DMS53 (cell line): ENCODE measurements at regions not wholly inside any gene's neighbourhood (a gene's known extent, or its start where the extent isn't known, plus 50 kb on each side); places are given as distances from the start of the nearest gene placed in this dataset.
"Not testable (repeated sequence)": the region's sequence is repeated elsewhere in the genome, so short reads cannot be mapped to it uniquely, and the experiment has no call there.

Experiments used
- DNase-seq: peaks from one replicate; lab custom pipeline; 2025; lab: John Stamatoyannopoulos, UW

DNA sequence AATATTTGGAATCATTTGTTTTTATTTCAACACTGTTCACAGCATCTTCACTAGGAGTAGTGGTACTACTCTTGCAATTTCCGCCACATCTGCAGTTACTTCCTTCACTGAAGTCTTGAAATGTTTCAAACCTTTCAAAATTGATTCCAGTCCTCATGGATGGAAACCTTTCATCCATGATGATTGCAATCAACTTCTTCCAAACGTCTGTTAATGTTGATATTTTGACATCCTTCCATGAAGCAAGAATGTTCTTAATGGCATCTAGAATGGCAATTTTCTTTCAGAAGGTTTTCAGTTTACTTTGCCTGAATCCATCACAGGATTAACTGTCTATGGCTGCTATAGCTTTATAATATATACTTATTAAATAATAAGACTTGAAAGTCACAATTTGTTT, 736.8 kb upstream of the CA10 start:
- DNase-seq: no peak

DNA sequence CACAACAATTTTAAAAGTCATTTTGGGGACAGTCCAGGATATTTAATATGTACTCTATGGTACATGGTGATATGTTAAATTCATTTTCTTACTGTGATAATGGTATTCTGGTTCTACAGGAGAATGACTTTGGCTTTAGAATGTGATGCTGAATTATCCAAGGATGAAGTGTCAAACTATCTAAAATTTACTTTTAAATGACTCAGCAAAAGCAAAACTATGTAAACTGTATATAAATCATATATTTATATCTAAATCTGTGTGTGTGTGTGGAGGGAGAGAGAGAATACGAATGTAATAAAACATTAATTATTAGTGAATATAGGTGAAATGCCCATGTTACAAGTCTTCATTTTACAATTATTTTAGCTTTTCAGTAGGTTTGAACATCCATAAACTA, 733.8 kb upstream of the CA10 start:
- DNase-seq: no peak

DNA sequence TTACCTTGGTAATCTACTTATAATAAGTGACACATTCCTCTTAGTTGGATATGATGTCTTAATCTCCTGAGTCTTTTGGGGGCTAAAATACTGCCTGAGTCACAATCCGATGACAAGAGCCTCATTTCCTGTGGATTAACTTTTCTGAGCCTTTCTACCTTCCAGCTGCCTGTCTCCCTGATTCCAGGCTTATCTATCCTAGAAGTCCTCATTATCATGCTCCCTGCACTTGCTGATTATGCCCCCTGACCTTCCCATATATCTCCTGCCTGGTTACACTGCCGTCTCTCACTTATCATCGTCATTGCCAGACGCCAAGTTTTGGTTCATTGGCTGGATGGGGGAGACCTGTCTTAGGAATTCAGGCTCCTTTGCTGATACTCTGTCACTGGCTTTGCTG, 727.4 kb upstream of the CA10 start:
- no peak for DNase-seq

DNA sequence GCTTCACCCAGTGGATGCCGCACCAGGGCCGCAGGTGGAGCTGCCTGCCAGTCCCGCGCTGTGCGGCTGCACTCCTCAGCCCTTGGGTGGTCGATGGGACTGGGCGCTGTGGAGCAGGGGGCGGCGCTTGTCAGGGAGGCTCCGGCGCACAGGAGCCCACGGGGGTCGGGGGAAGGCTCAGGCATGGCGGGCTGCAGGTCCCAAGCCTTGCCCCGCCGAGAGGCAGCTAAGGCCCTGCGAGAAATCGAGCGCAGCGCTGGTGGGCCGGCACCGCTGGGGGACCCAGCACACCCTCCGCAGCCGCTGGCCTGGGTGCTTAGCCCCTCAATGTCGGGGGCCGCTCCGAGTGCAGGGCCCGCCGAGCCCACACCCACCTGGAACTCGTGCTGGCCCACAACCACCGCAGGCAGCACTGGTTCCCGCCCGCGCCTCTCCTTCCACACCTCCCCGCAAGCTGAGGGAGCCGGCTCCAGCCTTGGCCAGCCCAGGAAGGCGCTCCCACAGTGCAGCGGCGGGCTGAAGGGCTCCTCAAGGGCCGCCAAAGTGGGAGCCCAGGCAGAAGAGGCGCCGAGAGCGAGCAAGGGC, 725.5 kb upstream of the CA10 start:
- DNase-seq: not testable (repeated sequence)

DNA sequence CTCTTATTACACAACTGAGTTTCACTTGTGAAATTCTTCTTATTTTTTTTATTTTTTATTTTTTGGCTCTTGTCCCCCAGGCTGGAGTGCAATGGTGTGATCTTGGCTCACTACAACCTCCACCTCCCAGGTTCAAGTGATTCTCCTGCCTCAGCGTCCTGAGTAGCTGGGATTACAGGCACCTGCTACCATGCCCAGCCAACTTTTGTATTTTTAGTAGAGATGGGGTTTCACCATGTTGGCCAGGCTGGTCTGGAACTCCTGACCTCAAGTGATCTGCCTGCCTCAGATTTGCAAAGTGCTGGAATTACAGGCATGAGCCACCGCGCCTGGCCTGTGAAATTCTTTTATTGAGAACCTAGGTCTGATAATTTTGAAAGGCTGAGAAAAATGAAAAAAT, 688.3 kb upstream of the CA10 start:
- not testable (repeated sequence) for DNase-seq

DNA sequence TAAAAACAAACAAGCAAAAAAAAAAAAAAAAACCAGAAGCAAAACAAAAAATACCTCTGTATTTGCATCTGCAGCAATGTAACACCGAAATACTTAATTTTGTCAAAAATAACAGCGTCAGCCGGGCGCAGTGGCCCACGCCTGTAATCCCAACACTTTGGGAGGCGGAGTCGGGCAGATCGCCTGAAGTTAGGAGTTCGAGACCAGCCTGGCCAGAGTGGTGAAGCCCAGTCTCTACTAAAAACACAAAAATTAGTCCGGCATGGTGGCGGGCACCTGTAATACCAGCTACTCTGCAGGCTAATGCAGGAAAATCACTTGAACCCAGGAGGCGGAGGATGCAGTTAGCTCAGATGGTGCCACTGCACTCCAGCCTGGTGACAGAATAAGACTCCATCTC, 683.5 kb upstream of the CA10 start:
- no peak for DNase-seq

DNA sequence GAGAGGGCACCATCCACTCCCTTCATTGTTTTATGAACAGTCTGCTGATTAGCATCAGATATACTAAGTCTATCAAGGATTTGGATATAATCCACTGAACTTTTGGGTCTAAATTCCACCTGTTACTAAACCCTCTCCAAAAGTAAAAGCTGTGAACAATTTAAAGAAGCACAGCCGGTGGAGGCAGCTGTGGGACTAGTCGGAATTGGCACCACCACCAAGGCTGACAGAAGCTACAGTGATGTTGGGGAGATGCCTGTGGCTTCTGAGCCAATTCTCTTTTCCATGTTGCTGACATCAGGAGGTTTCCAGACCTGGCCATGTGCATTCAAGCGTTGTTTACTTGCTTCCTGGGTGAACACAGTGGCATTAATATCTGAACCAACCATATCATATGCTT, 679.0 kb upstream of the CA10 start:
- DNase-seq: no peak

DNA sequence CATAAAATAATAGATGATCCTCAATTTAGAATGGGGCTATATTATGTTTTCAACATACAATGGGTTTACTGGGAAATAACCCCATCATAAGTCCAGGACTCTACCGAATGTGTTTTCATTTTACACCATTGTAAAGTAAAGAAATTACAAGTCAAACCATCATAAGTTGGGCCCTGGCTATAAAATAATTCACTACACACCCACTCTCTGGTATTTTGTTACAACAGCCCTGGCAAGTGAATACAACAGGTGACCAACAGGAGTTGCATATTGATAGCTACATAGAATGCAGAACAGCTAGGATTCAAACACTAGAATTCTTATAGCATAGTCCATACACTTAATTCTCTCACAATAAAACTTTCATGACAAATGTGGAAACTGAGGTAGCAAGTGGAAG, 673.0 kb upstream of the CA10 start:
- no peak for DNase-seq

DNA sequence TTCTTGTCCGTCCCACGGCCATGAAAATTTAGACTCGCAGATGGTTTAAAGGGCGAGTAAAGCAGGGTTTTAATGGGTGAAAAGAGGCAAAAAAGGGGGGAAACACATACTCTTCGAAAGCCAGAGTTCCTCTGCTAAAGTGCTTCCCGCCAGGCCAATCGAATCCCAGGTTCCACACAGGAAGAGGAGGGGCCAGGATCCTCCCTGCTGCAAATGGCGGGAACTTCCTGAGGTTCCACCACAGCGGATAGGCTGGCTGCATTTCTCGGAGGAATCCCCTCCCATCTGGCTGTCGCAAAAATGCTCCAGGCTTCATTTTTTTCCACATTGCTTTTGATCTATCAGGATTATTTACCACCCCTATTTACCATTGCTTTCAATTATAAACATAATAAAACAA, 670.1 kb upstream of the CA10 start:
- DNase-seq: no peak

DNA sequence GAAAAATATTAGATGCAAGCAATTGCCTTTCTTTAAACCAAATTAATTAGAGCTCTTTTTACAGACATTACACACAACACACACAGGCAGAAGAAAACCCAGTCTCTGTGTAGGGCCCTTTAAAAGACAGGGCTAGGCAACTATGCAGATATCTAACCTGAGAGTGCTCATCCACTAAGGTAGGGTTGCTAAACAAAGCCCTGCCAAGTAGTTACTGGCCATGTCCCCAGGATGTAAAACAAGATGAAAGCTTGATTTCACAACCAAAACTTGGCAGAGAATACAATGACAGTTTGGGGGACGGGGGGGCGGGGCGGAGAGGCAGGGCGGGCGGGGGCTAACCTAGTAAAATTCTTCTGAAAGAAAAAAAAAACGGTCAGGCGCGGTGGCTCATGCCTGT, 669.0 kb upstream of the CA10 start:
- DNase-seq: no peak

DNA sequence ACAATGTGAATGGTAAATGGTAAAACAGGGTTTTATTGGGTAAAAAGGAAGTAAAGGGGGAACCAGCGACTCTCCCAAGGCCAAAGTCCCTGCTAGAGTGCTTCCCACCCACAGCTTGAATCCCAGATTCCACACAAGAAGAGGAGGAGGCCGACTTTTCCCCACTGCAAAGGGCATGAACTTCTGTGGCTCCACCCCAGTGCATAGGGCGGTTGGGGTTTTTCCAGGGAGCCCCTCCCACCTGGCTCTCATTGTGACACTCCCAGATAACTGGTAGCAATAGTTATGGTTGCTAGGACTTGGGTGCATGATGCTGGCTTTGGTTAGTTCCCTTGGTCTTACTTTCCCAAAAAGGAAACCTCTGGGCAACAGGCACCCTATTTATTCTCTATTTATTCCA, 666.0 kb upstream of the CA10 start:
- DNase-seq: no peak

DNA sequence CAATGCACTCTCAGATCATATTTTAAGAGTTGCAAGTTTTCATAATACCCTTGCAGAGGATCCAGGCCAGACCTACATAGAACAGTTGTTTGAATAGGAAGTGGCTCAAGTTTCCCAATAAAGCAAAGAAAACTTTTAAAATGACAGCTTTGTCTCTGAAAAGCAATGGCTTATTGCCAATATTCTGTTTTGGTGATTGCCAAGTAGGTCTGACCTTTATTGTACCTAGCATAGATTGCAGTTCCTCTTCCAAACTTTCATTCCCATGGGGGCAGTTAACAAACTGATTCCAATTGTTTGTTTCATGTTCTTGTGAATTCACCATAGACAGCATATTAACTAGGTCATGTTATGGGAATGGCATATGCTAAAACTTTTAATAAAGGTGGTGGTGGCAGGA, 664.6 kb upstream of the CA10 start:
- DNase-seq: no peak

DNA sequence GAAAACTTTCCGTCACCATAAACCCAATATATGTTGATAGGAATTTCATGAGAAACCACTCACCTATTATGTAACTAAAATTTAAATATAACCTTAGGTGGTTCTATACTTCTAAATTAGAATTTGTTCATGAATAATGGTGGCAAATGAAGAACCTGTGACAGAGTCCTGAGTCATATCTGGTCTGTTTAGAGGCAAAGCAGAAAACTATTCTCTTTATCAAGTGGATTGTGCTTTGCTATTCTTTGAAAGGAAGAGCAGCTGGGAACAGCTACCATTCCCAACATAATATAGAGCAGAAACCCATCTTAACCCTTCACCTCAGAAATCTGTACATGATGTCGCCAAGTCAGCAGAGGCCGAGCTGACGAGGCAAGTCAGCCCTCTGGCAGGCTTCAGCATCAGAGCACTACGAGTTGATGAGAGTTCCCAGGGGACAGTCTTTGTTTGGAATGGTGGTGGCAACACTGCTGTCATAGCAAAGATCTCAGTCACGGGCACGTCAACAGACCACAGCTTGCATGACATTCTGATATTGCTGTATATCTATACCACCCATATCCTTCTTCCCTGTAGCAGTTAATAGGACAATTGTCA, 631.9 kb upstream of the CA10 start:
- no peak for DNase-seq

DNA sequence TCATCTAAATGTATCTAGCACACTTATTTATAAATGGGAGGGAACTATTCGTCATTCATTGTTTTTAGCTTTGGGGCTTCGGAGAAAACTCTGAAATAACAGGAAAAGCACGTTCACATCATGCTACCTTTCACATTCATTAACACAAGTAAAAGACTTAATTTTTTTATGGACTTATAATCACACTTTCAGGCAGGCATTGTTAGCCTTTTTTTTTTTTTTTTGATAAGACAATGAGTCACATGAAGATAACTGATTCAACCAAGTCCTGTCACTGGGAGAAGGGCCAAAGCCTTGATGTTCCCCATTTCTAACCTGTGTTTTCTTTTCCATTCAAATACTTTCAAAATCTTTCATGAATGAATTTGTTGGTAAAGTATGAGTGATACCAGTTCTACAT, 631.3 kb upstream of the CA10 start:
- no peak for DNase-seq

DNA sequence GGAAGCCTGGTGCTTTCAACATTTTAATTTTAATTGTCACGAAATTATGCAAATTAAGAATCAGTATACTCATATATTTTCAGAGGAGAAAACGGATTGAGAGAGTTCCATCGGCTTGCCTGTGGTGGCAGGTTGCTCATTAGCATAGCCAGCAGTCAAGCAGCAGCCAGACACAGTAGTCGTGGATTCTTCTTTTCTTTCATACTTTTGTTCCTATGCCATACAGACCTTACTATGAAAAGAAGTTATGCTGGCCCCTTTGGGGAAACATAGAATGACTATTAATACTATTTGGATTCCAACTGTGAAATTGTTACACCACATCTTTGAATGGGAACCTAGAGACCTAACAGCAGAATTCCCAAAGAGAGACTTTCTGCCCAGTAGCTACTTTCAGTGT, 617.7 kb upstream of the CA10 start:
- DNase-seq: no peak

DNA sequence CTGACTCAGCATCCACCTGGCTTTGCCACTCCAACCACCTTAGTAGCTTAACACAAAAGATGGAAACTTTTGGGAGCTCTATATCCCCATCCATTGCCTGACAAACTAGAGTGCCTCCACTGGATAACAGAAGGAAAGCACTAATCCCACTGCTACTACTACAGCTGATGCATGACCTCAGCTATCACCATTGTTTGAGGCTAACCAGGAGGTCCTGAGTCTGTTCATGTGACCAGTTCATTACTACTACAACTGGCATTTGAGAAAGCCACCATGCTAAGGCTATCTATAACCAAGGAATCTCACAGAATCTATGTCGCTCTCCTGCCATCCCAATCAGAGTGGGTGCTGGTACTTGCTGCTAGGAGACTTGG, 604.3 kb upstream of the CA10 start:
- no peak for DNase-seq

DNA sequence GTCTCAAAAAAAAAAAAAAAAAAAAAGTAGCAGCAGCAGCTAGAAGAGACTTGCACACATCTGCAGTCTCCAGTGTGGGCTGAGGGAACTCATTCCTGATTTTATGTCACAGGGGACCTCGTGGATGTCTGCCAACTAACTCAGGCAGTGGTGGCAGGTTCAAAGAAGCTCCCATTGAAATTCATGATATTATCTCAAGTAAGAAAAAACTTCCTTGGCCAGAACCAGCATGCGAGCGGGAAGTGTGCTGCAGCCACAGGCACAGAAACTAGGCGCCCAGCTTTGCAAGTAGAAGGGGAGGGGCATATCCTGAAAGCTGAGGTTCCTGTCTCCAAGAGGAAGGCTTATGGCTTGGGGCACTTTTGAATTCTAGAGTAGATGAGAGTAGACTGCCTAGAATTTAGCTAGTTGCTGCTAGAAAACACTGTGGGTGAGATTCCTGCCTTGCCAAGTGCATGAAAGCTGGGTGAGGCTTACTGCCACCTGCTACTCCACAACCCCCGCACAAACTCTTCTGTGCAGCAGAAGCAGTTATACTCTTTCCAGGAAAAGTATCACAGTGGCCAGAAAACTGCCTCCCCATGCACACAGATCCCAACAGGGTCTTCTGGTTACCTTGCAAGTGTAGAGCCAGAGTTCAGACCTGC, 603.8 kb upstream of the CA10 start:
- no peak for DNase-seq

DNA sequence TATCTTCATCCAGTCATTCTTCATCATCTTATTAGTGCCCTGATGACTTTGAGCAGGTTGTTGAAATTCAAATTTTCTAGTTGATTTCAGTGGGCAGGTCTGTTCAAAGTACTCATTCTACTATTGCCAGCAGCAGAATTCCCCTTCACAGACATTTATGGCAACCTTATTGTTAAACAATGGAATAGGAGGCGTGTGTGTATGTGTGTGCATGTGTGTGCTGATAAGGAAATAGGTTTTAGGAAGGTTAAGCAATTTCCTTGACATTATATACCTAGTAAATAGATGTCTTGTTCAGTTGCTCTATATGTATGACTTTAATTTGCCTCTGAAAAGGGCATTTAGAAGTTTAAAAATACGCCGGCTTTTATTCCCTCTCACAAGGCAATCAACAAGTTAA, 601.4 kb upstream of the CA10 start:
- no peak for DNase-seq

DNA sequence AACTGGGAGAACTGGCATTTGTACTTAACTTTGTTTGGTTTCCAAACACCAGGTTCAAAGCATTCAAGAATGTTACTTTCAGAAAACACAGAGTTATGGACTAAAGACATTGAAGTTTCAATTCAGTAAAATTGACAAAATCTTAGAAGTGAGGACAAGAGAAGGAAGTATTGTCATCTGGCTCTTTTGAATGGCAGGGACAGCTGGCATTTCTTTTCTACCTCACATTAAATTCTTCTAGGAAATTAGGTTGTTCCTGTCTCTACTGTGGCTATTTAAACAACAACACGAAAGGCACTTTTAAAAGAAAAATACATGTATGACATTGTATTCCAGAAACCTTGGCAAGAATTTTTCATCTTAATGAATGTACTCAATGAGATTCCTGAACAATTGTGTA, 600.0 kb upstream of the CA10 start:
- DNase-seq: no peak

DNA sequence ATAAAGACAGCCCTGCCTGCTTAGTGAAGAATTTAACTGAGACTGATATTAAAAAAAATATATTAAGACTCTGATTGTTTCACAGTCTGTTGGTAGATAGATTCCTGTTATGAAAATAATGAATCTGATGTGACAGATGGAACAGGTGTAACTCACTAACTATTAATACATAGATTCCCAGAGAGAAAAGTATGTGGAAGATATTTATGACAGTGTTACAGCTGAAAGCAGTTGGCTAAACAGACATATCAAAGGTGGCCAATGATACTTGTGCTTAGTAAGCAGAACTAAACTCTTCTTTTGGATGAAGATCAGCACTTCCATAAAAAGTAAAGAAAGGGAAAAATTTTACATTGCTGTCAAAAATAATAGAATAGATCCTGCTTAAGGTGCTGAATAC, 598.2 kb upstream of the CA10 start:
- no peak for DNase-seq

DNA sequence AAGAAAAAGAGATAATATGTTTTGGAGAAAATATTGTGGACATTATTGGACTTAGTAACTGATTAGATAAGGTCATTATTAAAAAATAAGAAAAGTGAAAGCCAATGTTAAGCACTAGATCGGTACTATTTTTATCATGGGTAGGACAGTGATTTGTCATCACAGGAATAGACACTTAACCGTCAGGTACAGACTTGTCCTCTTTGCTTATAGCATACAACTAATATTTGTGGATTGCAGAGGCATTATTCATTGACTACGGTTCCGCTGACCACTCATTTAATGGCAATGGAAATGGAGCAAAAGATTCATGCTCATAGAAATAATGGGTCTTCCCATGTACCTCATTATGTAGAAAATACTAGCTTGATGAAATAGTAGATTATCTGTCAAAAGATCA, 596.3 kb upstream of the CA10 start:
- no peak for DNase-seq

DNA sequence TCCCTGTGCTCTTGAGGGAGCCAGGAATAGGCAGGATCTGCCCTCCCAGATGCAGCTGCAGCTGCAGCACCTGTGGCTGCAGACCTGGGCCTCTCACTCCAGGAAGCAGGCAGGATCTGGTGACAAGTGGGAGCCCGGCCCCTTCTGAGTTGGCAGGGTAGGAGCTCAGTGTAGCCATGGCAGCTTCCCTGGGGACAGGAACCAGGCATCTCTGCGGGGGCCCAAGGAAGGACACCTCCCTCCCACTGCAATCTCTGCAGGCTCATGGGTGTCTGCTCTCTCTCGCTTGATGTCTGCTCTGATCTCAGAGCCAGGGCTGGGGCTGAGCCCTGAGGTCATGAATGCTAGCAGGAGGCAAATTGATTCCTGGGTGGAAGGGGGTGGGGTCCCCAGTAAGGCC, 592.5 kb upstream of the CA10 start:
- peak; percentile 66 for DNase-seq

DNA sequence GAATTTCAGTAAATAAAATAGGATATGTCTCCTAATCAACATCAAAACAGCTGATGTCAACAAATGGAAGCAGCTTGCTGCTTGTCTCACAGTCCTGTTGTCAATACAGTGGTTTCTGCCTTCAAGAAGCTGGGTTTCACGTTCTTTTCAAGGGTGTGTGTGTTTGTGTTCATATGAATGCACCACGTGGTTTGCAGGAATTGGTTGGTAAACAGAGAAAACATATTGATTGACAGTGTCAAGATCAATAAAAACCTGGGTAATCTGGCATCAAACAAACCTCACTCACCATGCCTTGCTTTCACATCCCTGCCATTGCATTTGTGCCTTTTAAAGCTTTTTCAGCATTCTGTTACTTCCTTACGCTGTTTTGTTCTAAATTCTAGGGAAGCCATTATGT, 585.7 kb upstream of the CA10 start:
- peak; percentile 21 for DNase-seq

DNA sequence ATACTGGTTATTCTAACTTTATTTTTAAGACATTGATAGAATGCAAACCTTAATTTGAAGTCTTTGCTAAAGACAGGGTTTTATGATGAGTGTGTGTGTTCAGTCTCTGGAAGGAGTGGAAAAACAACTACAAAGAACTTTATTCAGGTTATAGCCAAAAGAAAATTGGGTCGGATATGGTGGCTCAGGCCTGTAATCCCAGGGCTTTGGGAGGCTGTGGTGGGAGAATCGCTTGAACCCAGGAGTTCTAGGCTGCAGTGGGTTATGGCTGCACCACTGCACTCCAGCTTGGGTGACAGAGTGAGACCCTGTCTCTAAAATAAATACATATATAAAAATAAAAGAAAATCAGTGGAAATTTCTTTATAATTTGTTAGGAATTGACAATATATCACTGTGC, 581.5 kb upstream of the CA10 start:
- DNase-seq: no peak
